SK-N-SH treated with all-trans-retinoic acid at 6 μM for 48 hours (cell line): ENCODE measurements at regions not wholly inside any gene's neighbourhood (a gene's known extent, or its start where the extent isn't known, plus 50 kb on each side); places are given as distances from the start of the nearest gene placed in this dataset.

Experiments
- ATAC-seq: fragments of 200-7000 bp; cut with Tn5 transposase; 3 replicates; pipeline ENCODE4 v1.9.1; 2020; ENCODE audit warnings: mild to moderate bottlenecking, moderate library complexity
- ARNTL ChIP-seq: fragments of 450-650 bp; formaldehyde crosslinking; IDR thresholded peaks from 2 replicates; pipeline ENCODE4 v1.5.0; 2020; ENCODE audit warnings: low read depth, mild to moderate bottlenecking, moderate library complexity, borderline replicate concordance
- BACH2 ChIP-seq: fragments of 250-450 bp; sonication (Bioruptor Pico); IDR thresholded peaks from 2 replicates; pipeline ENCODE4 v1.9.0; 2021; ENCODE audit warnings: mild to moderate bottlenecking, borderline replicate concordance
- CSDC2 ChIP-seq: fragments of 250-450 bp; sonication (Bioruptor Pico); IDR thresholded peaks from 2 replicates; pipeline ENCODE4 v1.5.0; 2020; ENCODE audit warnings: mild to moderate bottlenecking, moderate library complexity
- GLIS3 ChIP-seq: fragments of 250-450 bp; sonication (Bioruptor Pico); IDR thresholded peaks from 2 replicates; pipeline ENCODE4 v1.5.0; 2020; ENCODE audit warnings: mild to moderate bottlenecking, moderate library complexity
- ISL1 ChIP-seq: fragments of 250-450 bp; sonication (Bioruptor Pico); IDR thresholded peaks from 2 replicates; pipeline ENCODE4 v2.1.2; 2022; ENCODE audit warnings: mild to moderate bottlenecking, moderate library complexity
- OSR1 ChIP-seq: fragments of 250-450 bp; sonication (Bioruptor Pico); IDR thresholded peaks from 2 replicates; pipeline ENCODE4 v1.8.0; 2022; ENCODE audit warnings: moderate library complexity, mild to moderate bottlenecking, inconsistent platforms
- PPARA ChIP-seq: fragments of 250-450 bp; sonication (Bioruptor Pico); IDR thresholded peaks from 2 replicates; pipeline ENCODE4 v1.5.0; 2020; ENCODE audit warnings: mild to moderate bottlenecking, borderline replicate concordance
- RARB ChIP-seq: fragments of 250-450 bp; sonication (Bioruptor Pico); IDR thresholded peaks from 2 replicates; pipeline ENCODE4 v1.8.0; 2021; ENCODE audit warnings: mild to moderate bottlenecking, moderate library complexity
- SNAI2 ChIP-seq: fragments of 250-450 bp; sonication (Bioruptor Pico); IDR thresholded peaks from 2 replicates; pipeline ENCODE4 v1.5.0; 2020; ENCODE audit warnings: mild to moderate bottlenecking, moderate library complexity
- TCF4 ChIP-seq: fragments of 250-450 bp; sonication (Bioruptor Pico); IDR thresholded peaks from 2 replicates; pipeline ENCODE4 v1.8.0; 2021; ENCODE audit warnings: mild to moderate bottlenecking, moderate library complexity, borderline replicate concordance
- TOX ChIP-seq: fragments of 250-450 bp; sonication (Bioruptor Pico); IDR thresholded peaks from 2 replicates; pipeline ENCODE4 v1.8.0; 2021; ENCODE audit warnings: mild to moderate bottlenecking, moderate library complexity, borderline replicate concordance
- ZC3H10 ChIP-seq: fragments of 250-450 bp; sonication (Bioruptor Pico); IDR thresholded peaks from 2 replicates; pipeline ENCODE4 v1.5.1; 2021; ENCODE audit warnings: mild to moderate bottlenecking, moderate library complexity
- ZFP3 ChIP-seq: fragments of 250-450 bp; sonication (Bioruptor Pico); IDR thresholded peaks from 2 replicates; pipeline ENCODE4 v1.5.0; 2020; ENCODE audit warnings: mild to moderate bottlenecking, moderate library complexity
- ZFP30 ChIP-seq: fragments of 450-650 bp; formaldehyde crosslinking; IDR thresholded peaks from 2 replicates; pipeline ENCODE4 v1.5.0; 2022; ENCODE audit warnings: mild to moderate bottlenecking, moderate library complexity
- ZNF565 ChIP-seq: fragments of 450-650 bp; formaldehyde crosslinking; conservative IDR thresholded peaks from 2 replicates; pipeline ENCODE4 v1.5.0; 2020; ENCODE audit warnings: low read depth, mild to moderate bottlenecking, moderate library complexity
- ZNF8 ChIP-seq: fragments of 450-650 bp; formaldehyde crosslinking; IDR thresholded peaks from 2 replicates; pipeline ENCODE4 v1.5.0; 2020; ENCODE audit warnings: mild to moderate bottlenecking, moderate library complexity
- TF ChIP-seq, protein P1 (sequence below): fragments of 250-450 bp; sonication (Bioruptor Pico); IDR thresholded peaks from 2 replicates; pipeline ENCODE4 v1.5.0; 2020; ENCODE audit warnings: mild to moderate bottlenecking, moderate library complexity
- TF ChIP-seq, protein P2 (sequence below): fragments of 250-450 bp; sonication (Bioruptor Pico); IDR thresholded peaks from 2 replicates; pipeline ENCODE4 v1.8.0; 2020; ENCODE audit warnings: mild to moderate bottlenecking, moderate library complexity, borderline replicate concordance
- TF ChIP-seq, protein P3 (sequence below): fragments of 250-450 bp; sonication (Bioruptor Pico); IDR thresholded peaks from 2 replicates; pipeline ENCODE4 v1.8.0; 2021; ENCODE audit warnings: low read depth, mild to moderate bottlenecking, moderate library complexity, borderline replicate concordance
- TF ChIP-seq, protein P4 (sequence below): fragments of 250-450 bp; sonication (Bioruptor Pico); IDR thresholded peaks from 2 replicates; pipeline ENCODE4 v1.5.1; 2020; ENCODE audit warnings: low read depth, mild to moderate bottlenecking, moderate library complexity

DNA sequence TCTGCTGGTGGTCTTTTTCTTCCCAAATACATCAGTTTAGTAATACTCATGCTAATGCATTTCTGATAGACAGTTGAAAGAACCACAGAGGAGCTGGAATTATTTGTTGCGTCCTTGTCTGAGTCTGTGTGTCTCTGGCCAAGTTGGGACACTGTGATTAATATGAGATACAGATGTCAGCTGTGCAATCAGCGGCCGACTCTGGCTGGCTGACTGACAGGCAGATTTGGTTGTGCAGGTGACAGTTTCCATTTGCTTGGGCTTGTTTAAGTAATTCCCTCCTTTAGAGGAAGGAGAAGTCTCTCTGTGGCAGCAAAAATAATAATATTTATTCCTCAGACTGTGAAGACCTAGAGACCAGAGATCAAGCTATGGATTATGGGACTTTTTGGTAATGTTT, 176.2 kb upstream of the CHRM2 start:
- TF ChIP-seq ISL1 (0 out of 2 replicates have a peak, but pooled peaks have one; percentile 17), BACH2 (CRISPR knock-in tag) (no peak), ARNTL (CRISPR knock-in tag) (no peak), ZNF565 (no peak)
- TF ChIP-seq, protein P1, sequence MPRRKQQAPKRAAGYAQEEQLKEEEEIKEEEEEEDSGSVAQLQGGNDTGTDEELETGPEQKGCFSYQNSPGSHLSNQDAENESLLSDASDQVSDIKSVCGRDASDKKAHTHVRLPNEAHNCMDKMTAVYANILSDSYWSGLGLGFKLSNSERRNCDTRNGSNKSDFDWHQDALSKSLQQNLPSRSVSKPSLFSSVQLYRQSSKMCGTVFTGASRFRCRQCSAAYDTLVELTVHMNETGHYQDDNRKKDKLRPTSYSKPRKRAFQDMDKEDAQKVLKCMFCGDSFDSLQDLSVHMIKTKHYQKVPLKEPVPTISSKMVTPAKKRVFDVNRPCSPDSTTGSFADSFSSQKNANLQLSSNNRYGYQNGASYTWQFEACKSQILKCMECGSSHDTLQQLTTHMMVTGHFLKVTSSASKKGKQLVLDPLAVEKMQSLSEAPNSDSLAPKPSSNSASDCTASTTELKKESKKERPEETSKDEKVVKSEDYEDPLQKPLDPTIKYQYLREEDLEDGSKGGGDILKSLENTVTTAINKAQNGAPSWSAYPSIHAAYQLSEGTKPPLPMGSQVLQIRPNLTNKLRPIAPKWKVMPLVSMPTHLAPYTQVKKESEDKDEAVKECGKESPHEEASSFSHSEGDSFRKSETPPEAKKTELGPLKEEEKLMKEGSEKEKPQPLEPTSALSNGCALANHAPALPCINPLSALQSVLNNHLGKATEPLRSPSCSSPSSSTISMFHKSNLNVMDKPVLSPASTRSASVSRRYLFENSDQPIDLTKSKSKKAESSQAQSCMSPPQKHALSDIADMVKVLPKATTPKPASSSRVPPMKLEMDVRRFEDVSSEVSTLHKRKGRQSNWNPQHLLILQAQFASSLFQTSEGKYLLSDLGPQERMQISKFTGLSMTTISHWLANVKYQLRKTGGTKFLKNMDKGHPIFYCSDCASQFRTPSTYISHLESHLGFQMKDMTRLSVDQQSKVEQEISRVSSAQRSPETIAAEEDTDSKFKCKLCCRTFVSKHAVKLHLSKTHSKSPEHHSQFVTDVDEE (CRISPR knock-in tag): peak; percentile 37; the same call in 1 of the 2 replicates
- no peak for ATAC-seq

DNA sequence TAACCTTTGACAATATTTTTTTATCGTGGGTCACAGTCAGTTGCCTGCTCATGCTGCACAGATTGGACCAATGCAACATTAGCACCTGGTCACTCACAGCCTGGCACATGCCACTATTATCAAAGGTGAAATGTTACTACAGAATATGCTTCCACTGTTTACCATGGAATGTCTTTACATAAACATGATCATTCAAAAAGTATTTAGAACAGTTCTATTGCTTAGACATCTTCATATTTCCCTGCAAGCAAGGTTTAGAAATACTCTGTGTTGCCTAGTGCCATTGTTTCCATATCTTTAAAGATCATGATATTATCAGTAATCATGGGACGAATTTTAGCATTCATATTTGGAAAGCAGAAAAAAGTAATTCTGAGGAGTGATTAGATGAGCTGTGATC, 179.9 kb upstream of the CHRM2 start:
- no peak for TF ChIP-seq TCF4 (CRISPR knock-in tag)
- TF ChIP-seq TOX (CRISPR knock-in tag): no peak
- TF ChIP-seq BACH2 (CRISPR knock-in tag): no peak
- TF ChIP-seq ZFP30 (CRISPR knock-in tag): no peak
- no peak for TF ChIP-seq ZC3H10 (CRISPR knock-in tag)
- TF ChIP-seq OSR1: no peak
- no peak for TF ChIP-seq ZFP3
- no peak for TF ChIP-seq PPARA (CRISPR knock-in tag)
- no peak for TF ChIP-seq CSDC2 (CRISPR knock-in tag)
- no peak for TF ChIP-seq RARB (CRISPR knock-in tag)
- TF ChIP-seq ARNTL (CRISPR knock-in tag): no peak
- no peak for TF ChIP-seq GLIS3 (CRISPR knock-in tag)
- TF ChIP-seq, all 23 proteins: peak for 0
- ATAC-seq: no peak

DNA sequence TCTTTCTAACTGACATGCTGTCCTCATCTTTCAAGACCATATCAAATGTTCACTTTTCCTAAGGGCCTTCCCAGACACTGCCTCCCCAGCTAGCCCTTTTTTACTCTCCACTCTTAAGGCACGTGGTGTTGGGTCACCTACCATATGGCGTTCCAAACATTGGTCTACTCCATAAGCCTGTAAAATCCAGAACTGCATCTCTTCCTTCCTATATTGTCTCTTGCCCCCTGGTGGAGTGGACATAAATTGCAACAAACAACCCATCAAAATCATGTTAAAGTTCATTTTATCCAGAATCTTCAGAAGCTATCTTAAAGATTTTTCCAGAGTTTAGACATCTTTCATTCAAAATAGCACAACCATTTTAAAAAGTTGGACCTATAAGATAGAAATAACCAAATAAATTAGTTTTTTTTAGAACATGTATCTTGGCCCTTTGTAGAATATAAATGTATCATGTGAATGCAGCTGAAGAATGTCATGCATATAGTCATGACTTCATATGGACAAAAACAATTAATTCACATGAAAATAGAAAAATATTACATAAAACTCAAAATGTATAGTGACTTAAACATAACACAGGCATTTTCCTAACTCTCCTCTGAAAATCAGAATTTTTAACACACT, 180.6 kb upstream of the CHRM2 start:
- TF ChIP-seq PPARA (CRISPR knock-in tag) (no peak), ISL1 (no peak), TCF4 (CRISPR knock-in tag) (no peak), RARB (CRISPR knock-in tag) (no peak), OSR1 (no peak), SNAI2 (CRISPR knock-in tag) (no peak), ZC3H10 (CRISPR knock-in tag) (no peak), ZFP3 (no peak), ARNTL (CRISPR knock-in tag) (no peak), ZNF8 (no peak)
- TF ChIP-seq, protein P2, sequence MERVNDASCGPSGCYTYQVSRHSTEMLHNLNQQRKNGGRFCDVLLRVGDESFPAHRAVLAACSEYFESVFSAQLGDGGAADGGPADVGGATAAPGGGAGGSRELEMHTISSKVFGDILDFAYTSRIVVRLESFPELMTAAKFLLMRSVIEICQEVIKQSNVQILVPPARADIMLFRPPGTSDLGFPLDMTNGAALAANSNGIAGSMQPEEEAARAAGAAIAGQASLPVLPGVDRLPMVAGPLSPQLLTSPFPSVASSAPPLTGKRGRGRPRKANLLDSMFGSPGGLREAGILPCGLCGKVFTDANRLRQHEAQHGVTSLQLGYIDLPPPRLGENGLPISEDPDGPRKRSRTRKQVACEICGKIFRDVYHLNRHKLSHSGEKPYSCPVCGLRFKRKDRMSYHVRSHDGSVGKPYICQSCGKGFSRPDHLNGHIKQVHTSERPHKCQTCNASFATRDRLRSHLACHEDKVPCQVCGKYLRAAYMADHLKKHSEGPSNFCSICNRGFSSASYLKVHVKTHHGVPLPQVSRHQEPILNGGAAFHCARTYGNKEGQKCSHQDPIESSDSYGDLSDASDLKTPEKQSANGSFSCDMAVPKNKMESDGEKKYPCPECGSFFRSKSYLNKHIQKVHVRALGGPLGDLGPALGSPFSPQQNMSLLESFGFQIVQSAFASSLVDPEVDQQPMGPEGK (CRISPR knock-in tag): no peak
- TF ChIP-seq, protein P3, sequence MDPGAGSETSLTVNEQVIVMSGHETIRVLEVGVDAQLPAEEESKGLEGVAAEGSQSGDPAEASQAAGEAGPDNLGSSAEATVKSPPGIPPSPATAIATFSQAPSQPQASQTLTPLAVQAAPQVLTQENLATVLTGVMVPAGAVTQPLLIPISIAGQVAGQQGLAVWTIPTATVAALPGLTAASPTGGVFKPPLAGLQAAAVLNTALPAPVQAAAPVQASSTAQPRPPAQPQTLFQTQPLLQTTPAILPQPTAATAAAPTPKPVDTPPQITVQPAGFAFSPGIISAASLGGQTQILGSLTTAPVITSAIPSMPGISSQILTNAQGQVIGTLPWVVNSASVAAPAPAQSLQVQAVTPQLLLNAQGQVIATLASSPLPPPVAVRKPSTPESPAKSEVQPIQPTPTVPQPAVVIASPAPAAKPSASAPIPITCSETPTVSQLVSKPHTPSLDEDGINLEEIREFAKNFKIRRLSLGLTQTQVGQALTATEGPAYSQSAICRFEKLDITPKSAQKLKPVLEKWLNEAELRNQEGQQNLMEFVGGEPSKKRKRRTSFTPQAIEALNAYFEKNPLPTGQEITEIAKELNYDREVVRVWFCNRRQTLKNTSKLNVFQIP (CRISPR knock-in tag): no peak
- TF ChIP-seq, protein P1 (CRISPR knock-in tag): no peak
- TF ChIP-seq, protein P4, sequence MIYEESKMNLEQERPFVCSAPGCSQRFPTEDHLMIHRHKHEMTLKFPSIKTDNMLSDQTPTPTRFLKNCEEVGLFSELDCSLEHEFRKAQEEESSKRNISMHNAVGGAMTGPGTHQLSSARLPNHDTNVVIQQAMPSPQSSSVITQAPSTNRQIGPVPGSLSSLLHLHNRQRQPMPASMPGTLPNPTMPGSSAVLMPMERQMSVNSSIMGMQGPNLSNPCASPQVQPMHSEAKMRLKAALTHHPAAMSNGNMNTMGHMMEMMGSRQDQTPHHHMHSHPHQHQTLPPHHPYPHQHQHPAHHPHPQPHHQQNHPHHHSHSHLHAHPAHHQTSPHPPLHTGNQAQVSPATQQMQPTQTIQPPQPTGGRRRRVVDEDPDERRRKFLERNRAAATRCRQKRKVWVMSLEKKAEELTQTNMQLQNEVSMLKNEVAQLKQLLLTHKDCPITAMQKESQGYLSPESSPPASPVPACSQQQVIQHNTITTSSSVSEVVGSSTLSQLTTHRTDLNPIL (CRISPR knock-in tag): no peak
- ATAC-seq: no peak
